HG03097 (cell line): ENCODE measurements at regions not wholly inside any gene's neighbourhood (a gene's known extent, or its start where the extent isn't known, plus 50 kb on each side); places are given as distances from the start of the nearest gene placed in this dataset.

Experiments used
- ATAC-seq: cut with Tn5 transposase; IDR thresholded peaks from one replicate; pipeline ENCODE4 v1.9.1; 2021; ENCODE audit not compliant: unreplicated experiment, low FRiP score

- no peak for ATAC-seq
Observed at GRCh38 chr2:60652832-60653340, 99.4 kb upstream of the BCL11A start.

DNA sequence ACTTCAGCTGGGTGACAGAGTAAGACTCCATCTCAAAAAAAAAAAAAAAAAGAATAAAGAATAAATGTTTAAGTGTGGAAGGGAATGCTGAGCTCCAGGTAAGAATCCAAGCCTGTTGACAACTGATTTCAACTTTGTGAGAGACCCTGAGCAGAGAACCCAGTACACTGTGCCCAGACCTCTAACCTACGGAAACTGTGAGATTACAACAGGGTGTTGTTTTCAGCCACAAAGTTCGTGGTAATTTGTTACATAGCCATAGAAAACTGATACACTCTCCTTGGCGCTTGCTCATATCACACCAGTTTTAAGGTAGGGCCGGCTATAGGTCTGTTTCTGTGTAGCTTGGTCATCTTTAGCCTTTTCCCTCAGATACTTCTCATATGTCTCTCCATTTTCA is 98.4 kb upstream of the PAPOLG start:
- ATAC-seq = no peak

DNA sequence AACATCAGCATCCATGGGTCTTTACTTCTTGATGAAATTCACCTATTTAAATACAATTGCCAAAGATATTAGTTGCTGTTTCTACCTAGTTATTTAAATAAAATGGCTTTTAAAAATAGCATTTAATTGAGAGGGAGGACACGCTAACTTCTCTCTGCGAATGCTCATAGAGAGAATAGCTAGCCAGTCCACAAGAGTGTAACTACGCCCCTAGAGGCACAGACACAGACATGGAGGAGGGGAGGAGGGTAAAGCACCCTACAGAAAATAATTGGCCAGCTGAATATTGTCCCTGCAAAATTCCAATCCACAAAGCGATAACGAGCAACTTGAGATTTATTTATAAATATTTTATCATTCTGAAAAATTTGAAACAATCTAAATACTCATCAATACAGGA is 97.0 kb upstream of the PAPOLG start:
- ATAC-seq = no peak

GRCh38 chr2:60661073-60661738 is 94.9 kb upstream of the PAPOLG start:
- no peak for ATAC-seq

- no peak for ATAC-seq
Observed at GRCh38 chr2:60662781-60663180, 93.3 kb upstream of the PAPOLG start.

DNA sequence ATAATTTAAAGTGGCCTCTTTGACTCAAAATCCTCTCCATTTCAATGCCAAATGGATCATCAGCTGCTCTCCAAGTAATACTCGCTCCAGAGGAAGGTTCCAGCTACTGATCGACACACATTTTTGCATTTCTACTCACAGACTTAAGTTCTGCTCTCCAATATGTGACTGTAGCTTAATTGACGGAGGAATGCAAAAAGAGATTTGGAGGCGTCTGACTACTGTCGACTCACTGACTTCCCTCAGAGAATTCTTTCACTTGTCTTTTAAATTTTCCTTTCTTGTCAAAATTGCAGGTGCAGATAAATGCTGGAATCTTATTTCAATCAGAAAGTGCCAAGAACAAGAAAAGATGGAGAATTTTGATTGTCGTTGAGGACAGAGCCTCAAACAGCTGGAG is 84.1 kb upstream of the PAPOLG start:
- no peak for ATAC-seq

- peak; percentile 96 for ATAC-seq
Observed at GRCh38 chr2:60674524-60675165, 81.4 kb upstream of the PAPOLG start.

DNA sequence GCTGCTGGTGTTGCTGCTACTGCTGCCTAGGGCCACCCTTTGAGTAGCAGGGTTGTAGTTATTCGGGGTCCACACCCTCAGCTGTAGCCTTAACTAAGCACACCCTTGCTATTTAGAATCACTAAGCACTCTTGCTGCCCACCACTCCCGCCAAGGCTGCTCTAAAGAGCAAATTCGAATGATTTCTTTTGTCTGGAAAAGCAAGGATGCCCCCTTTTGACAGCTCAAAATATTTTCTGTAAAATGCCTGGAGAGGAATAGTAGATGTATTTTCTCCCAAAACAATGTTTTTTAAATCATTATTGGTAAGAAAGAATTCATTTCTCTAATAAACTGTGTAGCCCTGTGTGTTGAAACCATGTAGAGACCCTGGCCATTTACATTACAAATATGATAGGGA is 80.8 kb upstream of the PAPOLG start:
- no peak for ATAC-seq

- ATAC-seq = no peak
Observed at GRCh38 chr2:60676706-60677330, 79.2 kb upstream of the PAPOLG start.

DNA sequence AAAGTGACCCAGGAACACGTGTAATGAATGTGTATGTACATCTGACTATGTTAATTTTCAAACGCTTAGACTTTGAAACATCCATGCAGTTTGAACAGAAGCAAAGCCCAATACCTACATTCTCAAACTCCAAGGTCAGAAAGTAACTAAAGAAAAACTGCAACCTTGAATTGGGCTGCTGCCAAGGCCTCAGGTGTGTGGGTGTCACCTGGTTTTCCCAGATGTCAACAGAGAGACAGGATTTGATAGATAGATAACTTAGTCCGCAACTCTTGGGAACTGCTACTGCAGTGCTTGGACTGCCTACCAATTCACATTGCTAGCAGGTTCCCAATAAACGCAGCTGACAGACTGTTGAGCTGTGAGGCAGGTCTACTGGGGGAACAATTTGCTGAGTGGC is 78.7 kb upstream of the PAPOLG start:
- no peak for ATAC-seq

- no peak for ATAC-seq
Observed at GRCh38 chr2:60678551-60678950, 77.5 kb upstream of the PAPOLG start.

DNA sequence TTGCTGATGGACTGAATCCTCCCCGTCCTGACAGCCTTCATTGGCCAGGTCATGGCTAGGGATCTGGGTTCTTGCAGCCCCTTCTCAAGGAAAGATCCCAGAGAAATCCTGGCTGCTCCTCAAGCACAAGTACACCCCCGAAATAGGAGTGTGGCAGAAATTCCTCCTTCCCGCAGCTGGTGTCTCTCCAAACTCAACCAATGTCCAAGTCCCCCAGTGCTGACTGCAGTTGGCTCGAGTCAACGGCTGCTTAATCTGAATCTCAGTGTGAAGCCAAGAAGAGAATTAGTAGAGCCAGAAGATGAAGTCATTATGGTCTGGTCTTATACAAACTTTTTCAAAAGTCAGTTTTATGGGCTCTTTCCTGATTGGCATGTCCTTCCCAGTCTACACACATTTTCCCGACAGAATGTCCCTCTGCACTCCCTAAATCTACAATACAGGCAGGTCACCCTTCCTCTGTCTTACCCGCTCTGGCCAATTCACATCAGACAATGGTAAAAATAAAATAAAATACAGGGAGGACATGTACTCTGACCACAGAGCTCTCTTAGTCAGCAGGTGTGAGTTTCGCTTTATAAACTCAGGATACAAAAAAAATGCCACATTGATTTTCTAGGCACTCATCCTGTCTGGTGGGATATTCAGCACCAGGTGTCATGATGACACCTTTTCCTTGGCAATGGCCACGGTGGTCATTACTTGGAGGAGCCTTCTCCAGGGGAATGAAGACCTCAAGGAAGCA is 76.9 kb upstream of the PAPOLG start:
- no peak for ATAC-seq

DNA sequence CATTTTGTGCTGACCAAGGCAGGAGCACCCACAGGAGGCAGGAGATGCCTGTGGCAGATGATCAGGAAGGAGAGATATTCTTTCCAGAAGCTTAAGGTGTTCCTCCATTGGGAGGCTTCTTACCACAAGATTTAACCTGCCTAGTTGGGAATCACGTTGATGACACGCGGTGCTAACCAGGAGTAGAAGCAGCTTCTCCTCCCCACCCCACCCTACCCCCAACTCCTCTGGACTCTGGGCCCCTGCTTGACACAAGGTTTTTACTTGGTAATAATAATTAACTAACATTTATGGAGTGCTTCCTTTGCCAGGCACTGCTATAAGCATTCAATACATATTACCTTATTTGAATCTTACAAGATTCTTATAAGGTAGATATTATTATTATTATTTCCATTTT is 62.5 kb upstream of the PAPOLG start:
- ATAC-seq = no peak

DNA sequence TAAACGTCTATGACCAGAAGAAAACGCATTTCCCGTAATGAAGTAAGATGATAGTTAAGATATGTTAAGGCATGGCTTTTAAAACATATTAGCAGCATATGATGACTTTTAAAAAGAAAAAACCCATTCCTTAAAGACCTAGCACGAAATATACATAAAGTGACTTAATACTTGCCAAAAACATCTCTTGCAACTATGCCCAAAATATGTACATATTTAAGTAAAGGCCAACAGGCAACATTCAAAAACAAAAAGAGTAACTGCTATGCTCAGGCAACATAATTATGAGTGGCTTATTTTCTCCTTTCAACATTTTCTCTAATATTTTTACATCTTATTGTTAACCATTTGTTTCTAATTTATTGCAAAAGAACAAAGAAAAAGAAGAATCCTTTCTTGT is 60.3 kb upstream of the PAPOLG start:
- no peak for ATAC-seq

- ATAC-seq = no peak
Observed at GRCh38 chr2:60699617-60700016, 56.5 kb upstream of the PAPOLG start.

DNA sequence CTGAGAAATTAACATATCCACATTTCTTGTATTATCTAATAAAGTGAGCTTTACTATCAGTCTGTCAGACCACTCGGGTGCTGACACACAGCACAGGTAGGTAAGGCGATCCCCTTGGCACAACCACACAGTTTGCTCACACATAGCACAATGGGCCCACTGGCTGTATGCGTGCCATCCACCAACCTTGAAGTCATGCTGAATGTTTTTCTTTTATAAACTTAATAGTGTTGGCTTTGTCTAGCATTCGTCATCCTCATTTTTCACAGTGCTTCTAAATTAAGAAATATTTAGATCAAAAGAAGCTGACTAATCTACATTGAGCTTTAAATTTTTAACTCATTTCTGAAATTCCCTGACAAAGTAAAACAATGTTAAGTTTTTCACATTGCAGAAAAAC is 50.0 kb upstream of the PAPOLG start:
- ATAC-seq = no peak
